ENCODE measurements at regions not wholly inside any gene's neighbourhood (a gene's known extent, or its start where the extent isn't known, plus 50 kb on each side); places are given as distances from the start of the nearest gene placed in this dataset.

DNA sequence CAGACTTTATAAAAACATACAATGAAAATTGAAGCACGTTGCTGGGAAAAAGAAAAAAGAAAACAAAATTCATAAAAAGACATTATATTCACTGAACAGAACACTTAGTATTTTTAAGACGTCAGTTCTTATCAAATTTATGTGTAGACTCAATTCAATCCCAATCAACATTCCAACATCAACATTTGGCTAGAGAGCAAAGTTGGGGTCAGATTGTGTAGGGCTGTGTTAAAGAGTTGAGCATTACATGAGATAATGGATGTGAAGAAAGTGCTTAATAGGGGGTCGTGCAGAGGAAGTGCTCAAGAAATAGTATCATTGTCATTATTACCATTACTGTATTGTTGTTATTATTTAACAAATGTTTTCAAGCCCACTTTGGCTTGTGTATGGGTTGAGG lies 154.1 kb upstream of the TNP1 start:
- TF ChIP-seq POLR2A (IDR thresholded peaks at IDR 0.05), result no peak
- TF ChIP-seq, protein P1, sequence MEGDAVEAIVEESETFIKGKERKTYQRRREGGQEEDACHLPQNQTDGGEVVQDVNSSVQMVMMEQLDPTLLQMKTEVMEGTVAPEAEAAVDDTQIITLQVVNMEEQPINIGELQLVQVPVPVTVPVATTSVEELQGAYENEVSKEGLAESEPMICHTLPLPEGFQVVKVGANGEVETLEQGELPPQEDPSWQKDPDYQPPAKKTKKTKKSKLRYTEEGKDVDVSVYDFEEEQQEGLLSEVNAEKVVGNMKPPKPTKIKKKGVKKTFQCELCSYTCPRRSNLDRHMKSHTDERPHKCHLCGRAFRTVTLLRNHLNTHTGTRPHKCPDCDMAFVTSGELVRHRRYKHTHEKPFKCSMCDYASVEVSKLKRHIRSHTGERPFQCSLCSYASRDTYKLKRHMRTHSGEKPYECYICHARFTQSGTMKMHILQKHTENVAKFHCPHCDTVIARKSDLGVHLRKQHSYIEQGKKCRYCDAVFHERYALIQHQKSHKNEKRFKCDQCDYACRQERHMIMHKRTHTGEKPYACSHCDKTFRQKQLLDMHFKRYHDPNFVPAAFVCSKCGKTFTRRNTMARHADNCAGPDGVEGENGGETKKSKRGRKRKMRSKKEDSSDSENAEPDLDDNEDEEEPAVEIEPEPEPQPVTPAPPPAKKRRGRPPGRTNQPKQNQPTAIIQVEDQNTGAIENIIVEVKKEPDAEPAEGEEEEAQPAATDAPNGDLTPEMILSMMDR (IDR thresholded peaks at IDR 0.05), result no peak

Data from body of pancreas (tissue), 4 donors.